Mesenchymal stem cell (in vitro differentiated cells and primary cell): ENCODE measurements at regions not wholly inside any gene's neighbourhood (a gene's known extent, or its start where the extent isn't known, plus 50 kb on each side); places are given as distances from the start of the nearest gene placed in this dataset.

Source experiments
- DNase-seq: peaks from one replicate; pipeline ENCODE4 v3.0.0-alpha.2; 2013
- H2AFZ ChIP-seq: one replicate; pipeline ENCODE4 v1.6.1; 2013; ENCODE audit warnings: low read depth, mild to moderate bottlenecking, control low read depth, inconsistent platforms, low read length, moderate library complexity
- H2AK5ac ChIP-seq: 2 replicates; pipeline ENCODE4 v1.6.1; 2013; ENCODE audit warnings: low read length, moderate library complexity, mild to moderate bottlenecking, inconsistent platforms; ENCODE audit not compliant: severe bottlenecking
- H2BK120ac ChIP-seq: one replicate; pipeline ENCODE4 v1.6.1; 2013; ENCODE audit warnings: low read depth, mild to moderate bottlenecking, inconsistent platforms, low read length, moderate library complexity
- H2BK12ac ChIP-seq, 2 experiments: one replicate each; pipeline ENCODE4 v1.6.1; 2013; ENCODE audit warnings: inconsistent platforms in 2 of 2, low read length in 2 of 2, mild to moderate bottlenecking in 2 of 2, moderate library complexity in 2 of 2, control low read depth in 1 of 2
- H2BK15ac ChIP-seq: one replicate; pipeline ENCODE4 v1.6.1; 2013; ENCODE audit warnings: mild to moderate bottlenecking, low read depth, inconsistent platforms; ENCODE audit not compliant: poor library complexity, severe bottlenecking
- H2BK5ac ChIP-seq: 2 replicates; pipeline ENCODE4 v1.6.1; 2013; ENCODE audit warnings: low read depth, mild to moderate bottlenecking, low read length, control low read depth, inconsistent platforms; ENCODE audit not compliant: poor library complexity, severe bottlenecking
- H3K14ac ChIP-seq, 2 experiments: one replicate each; pipeline ENCODE4 v1.6.1; 2013; ENCODE audit warnings: inconsistent platforms in 2 of 2, low read length in 2 of 2, control low read depth in 1 of 2, mild to moderate bottlenecking in 1 of 2, moderate library complexity in 1 of 2
- H3K18ac ChIP-seq, 2 experiments: one replicate each; pipeline ENCODE4 v1.6.1; 2013; ENCODE audit warnings: inconsistent platforms in 2 of 2, low read length in 2 of 2, control low read depth in 1 of 2, low read depth in 1 of 2, mild to moderate bottlenecking in 1 of 2
- H3K23ac ChIP-seq, 2 experiments: one replicate each; pipeline ENCODE4 v1.6.1; 2013; ENCODE audit warnings: inconsistent platforms in 2 of 2, low read length in 2 of 2, mild to moderate bottlenecking in 2 of 2, moderate library complexity in 2 of 2, control low read depth in 1 of 2
- H3K27ac ChIP-seq: 2 replicates; pipeline ENCODE4 v1.5.1; 2013; ENCODE audit warnings: mild to moderate bottlenecking, moderate library complexity, low read length, control low read depth, inconsistent platforms; ENCODE audit not compliant: poor library complexity, severe bottlenecking
- H3K27me3 ChIP-seq, 2 experiments: 2 replicates each; pipeline versions ENCODE4 v1.6.1 to v1.7.0; 2013; ENCODE audit warnings: low read length in 2 of 2, mild to moderate bottlenecking in 2 of 2, moderate library complexity in 2 of 2, control low read depth in 1 of 2, inconsistent platforms in 1 of 2; ENCODE audit not compliant: control insufficient read depth in 1 of 2, insufficient read depth in 1 of 2
- H3K36me3 ChIP-seq, 2 experiments: 2 replicates each; pipeline versions ENCODE4 v1.6.1 to v1.7.0; 2013; ENCODE audit warnings: low read length in 2 of 2, control low read depth in 1 of 2, inconsistent platforms in 1 of 2, low read depth in 1 of 2, mild to moderate bottlenecking in 1 of 2; ENCODE audit not compliant: insufficient read depth in 2 of 2, control insufficient read depth in 1 of 2
- H3K4ac ChIP-seq, 2 experiments: one replicate each; pipeline ENCODE4 v1.6.1; 2013; ENCODE audit warnings: inconsistent platforms in 2 of 2, low read length in 2 of 2, mild to moderate bottlenecking in 2 of 2, moderate library complexity in 2 of 2, control low read depth in 1 of 2, low read depth in 1 of 2
- H3K4me1 ChIP-seq: 2 replicates; pipeline ENCODE4 v1.6.1; 2013; ENCODE audit warnings: low read depth, low read length, control low read depth; ENCODE audit not compliant: control insufficient read depth, insufficient read depth
- H3K4me2 ChIP-seq: 2 replicates; pipeline ENCODE4 v1.6.1; 2013; ENCODE audit warnings: low read length, mild to moderate bottlenecking, inconsistent platforms; ENCODE audit not compliant: poor library complexity, severe bottlenecking
- H3K4me3 ChIP-seq, 2 experiments: 2 replicates each; pipeline versions ENCODE4 v1.5.1 to v1.7.0; 2013; ENCODE audit warnings: low read length in 2 of 2, mild to moderate bottlenecking in 2 of 2, control low read depth in 1 of 2, low read depth in 1 of 2; ENCODE audit not compliant: insufficient read depth in 1 of 2
- H3K79me1 ChIP-seq: replicated peaks from 2 replicates; pipeline ENCODE4 v1.6.1; 2013; ENCODE audit warnings: mild to moderate bottlenecking, control low read depth, low read length, inconsistent platforms; ENCODE audit not compliant: poor library complexity, severe bottlenecking
- H3K9ac ChIP-seq: 2 replicates; pipeline ENCODE4 v1.7.0; 2013; ENCODE audit warnings: mild to moderate bottlenecking, low read length, moderate library complexity
- H3K9me3 ChIP-seq: 2 replicates; pipeline ENCODE4 v1.7.0; 2013; ENCODE audit warnings: mild to moderate bottlenecking, low read length; ENCODE audit not compliant: control insufficient read depth
- H4K8ac ChIP-seq: one replicate; pipeline ENCODE4 v1.6.1; 2013; ENCODE audit warnings: inconsistent platforms, mild to moderate bottlenecking, low read length, moderate library complexity
- H4K91ac ChIP-seq: one replicate; pipeline ENCODE4 v1.6.1; 2013; ENCODE audit warnings: mild to moderate bottlenecking, low read length, inconsistent platforms
- WGBS: methylation state at CpG from one replicate; pipeline ENCODE4 v1.1.7; 2013; ENCODE audit warnings: mixed read lengths; 5-methylcytosine and 5-hydroxymethylcytosine counted together

- WGBS = 56% methylated on average over 2 of the region's 3 CpGs
These were observed 56.8 kb upstream of the RBM15 start for GRCh38 chr1:110282395-110282794.

GRCh38 chr1:110283677-110284076 is 55.5 kb upstream of the RBM15 start:
- H2BK12ac ChIP-seq = no peak overlapping the region
- no peaks in the 10 kb centered on the region for H3K9me3 ChIP-seq
- H3K14ac ChIP-seq = no peak overlapping the region
- H2AK5ac ChIP-seq = no peak overlapping the region
- H2BK15ac ChIP-seq = no peak overlapping the region
- no peak overlapping the region for H2BK5ac ChIP-seq
- no peak overlapping the region for H3K9ac ChIP-seq
- no peaks in the 10 kb centered on the region for H3K36me3 ChIP-seq
- peaks cover 3 to 21% of the 10 kb centered on the region in 2 experiments for H3K27me3 ChIP-seq
- no peak for DNase-seq
- H3K23ac ChIP-seq = no peak overlapping the region
- no peak overlapping the region for H3K27ac ChIP-seq
- WGBS = 94% methylated on average over 1 of the region's 1 CpG
- no peak overlapping the region for H4K8ac ChIP-seq
- H3K4me2 ChIP-seq = no peak overlapping the region
- H3K4ac ChIP-seq = no peak overlapping the region
- H2AFZ ChIP-seq = no peak overlapping the region
- no peak overlapping the region for H2BK120ac ChIP-seq
- no peaks in the 10 kb centered on the region for H3K79me1 ChIP-seq
- H3K4me3 ChIP-seq = no peak overlapping the region
- H3K4me1 ChIP-seq = no peaks in the 10 kb centered on the region
- H3K18ac ChIP-seq = no peak overlapping the region
- no peak overlapping the region for H4K91ac ChIP-seq

More at GRCh38 chr1:110282395-110282794, 56.8 kb upstream of the RBM15 start:
- no peak overlapping the region for H2BK15ac ChIP-seq
- H2BK5ac ChIP-seq = no peak overlapping the region
- no peaks in the 10 kb centered on the region for H3K9me3 ChIP-seq
- no peak overlapping the region for H4K91ac ChIP-seq
- H3K9ac ChIP-seq = no peak overlapping the region
- no peak overlapping the region for H2AK5ac ChIP-seq
- no peaks in the 10 kb centered on the region for H3K4me1 ChIP-seq
- no peak overlapping the region for H3K14ac ChIP-seq
- H3K4me2 ChIP-seq = no peak overlapping the region
- no peak overlapping the region for H4K8ac ChIP-seq
- H3K23ac ChIP-seq = no peak overlapping the region
- H2AFZ ChIP-seq = no peak overlapping the region
- no peak overlapping the region for H3K27ac ChIP-seq
- H3K79me1 ChIP-seq = no peaks in the 10 kb centered on the region
- no peak for DNase-seq
- no peak overlapping the region for H3K4me3 ChIP-seq
- no peak overlapping the region for H2BK12ac ChIP-seq
- no peak overlapping the region for H2BK120ac ChIP-seq
- H3K27me3 ChIP-seq = peaks cover 3 to 25% of the 10 kb centered on the region in 2 experiments
- no peak overlapping the region for H3K18ac ChIP-seq
- H3K4ac ChIP-seq = no peak overlapping the region
- no peaks in the 10 kb centered on the region for H3K36me3 ChIP-seq

GRCh38 chr1:110285316-110285715 is 53.9 kb upstream of the RBM15 start:
- no peak overlapping the region for H2BK5ac ChIP-seq
- no peak overlapping the region for H3K14ac ChIP-seq
- no peak overlapping the region for H3K18ac ChIP-seq
- H2BK12ac ChIP-seq = no peak overlapping the region
- no peak overlapping the region for H3K4ac ChIP-seq
- H2AK5ac ChIP-seq = no peak overlapping the region
- no peak overlapping the region for H3K4me3 ChIP-seq
- H2AFZ ChIP-seq = no peak overlapping the region
- DNase-seq = no peak
- peaks cover 0 to 22% of the 10 kb centered on the region in 2 experiments for H3K27me3 ChIP-seq
- no peak overlapping the region for H3K27ac ChIP-seq
- H3K9me3 ChIP-seq = no peaks in the 10 kb centered on the region
- no peak overlapping the region for H4K8ac ChIP-seq
- H3K9ac ChIP-seq = no peak overlapping the region
- no peak overlapping the region for H2BK15ac ChIP-seq
- no peak overlapping the region for H3K4me2 ChIP-seq
- no peaks in the 10 kb centered on the region for H3K79me1 ChIP-seq
- no peaks in the 10 kb centered on the region for H3K36me3 ChIP-seq
- no peak overlapping the region for H3K23ac ChIP-seq
- H2BK120ac ChIP-seq = no peak overlapping the region
- WGBS = 69% methylated on average over 4 of the region's 4 CpGs
- H3K4me1 ChIP-seq = no peaks in the 10 kb centered on the region
- H4K91ac ChIP-seq = no peak overlapping the region

- Histone ChIP-seq H2BK12ac (no peak overlapping the region), H2BK120ac (no peak overlapping the region), H3K27ac (no peak overlapping the region), H3K4ac (no peak overlapping the region), H4K91ac (no peak overlapping the region), H3K23ac (no peak overlapping the region), H3K9ac (no peak overlapping the region), H3K27me3 (peaks cover 0 to 23% of the 10 kb centered on the region in 2 experiments), H2AK5ac (no peak overlapping the region), H3K36me3 (no peaks in the 10 kb centered on the region), H4K8ac (no peak overlapping the region), H3K79me1 (no peaks in the 10 kb centered on the region), H3K4me1 (no peaks in the 10 kb centered on the region), H2AFZ (no peak overlapping the region), H3K14ac (no peak overlapping the region), H2BK15ac (no peak overlapping the region), H3K4me2 (no peak overlapping the region), H3K4me3 (no peak overlapping the region), H2BK5ac (no peak overlapping the region), H3K18ac (no peak overlapping the region), H3K9me3 (no peaks in the 10 kb centered on the region)
- no peak for DNase-seq
- WGBS = 36% methylated on average over 2 of the region's 2 CpGs
These were observed 52.6 kb upstream of the RBM15 start for GRCh38 chr1:110286564-110286963.
